Tibial nerve (tissue), 4 donors: ENCODE measurements at regions not wholly inside any gene's neighbourhood (a gene's known extent, or its start where the extent isn't known, plus 50 kb on each side); places are given as distances from the start of the nearest gene placed in this dataset.

Source experiments
- CTCF ChIP-seq, 5 experiments: fragments of 200-600 bp in 3 of 5; fragments of 450-650 bp in 2 of 5; sonication (generic) in 3 of 5; IDR thresholded peaks; one replicate each; pipeline ENCODE4 v1.5.1; 2016 to 2019; ENCODE audit warnings: antibody characterized with exemption in 5 of 5, mild to moderate bottlenecking in 3 of 5, moderate library complexity in 2 of 5
- EP300 ChIP-seq, 2 donors: sonication (generic); formaldehyde crosslinking; IDR thresholded peaks; one replicate each; pipeline ENCODE4 v1.6.1; 2017; ENCODE audit warnings: antibody characterized with exemption in 2 of 2, mild to moderate bottlenecking in 1 of 2
- POLR2A ChIP-seq, 2 donors: fragments of 450-650 bp; IDR thresholded peaks; one replicate each; pipeline ENCODE4 v1.6.1; 2017; ENCODE audit warnings: antibody characterized with exemption in 2 of 2, mild to moderate bottlenecking in 2 of 2, moderate library complexity in 2 of 2

GRCh38 chr9:108197899-108198298, 657.9 kb downstream of the ACTL7B start:
- TF ChIP-seq CTCF (IDR thresholded peaks at IDR 0.05) (no peak), POLR2A (IDR thresholded peaks at IDR 0.05) (no peak), EP300 (IDR thresholded peaks at IDR 0.05) (no peak)
